HCT116 (cell line): ENCODE measurements at regions not wholly inside any gene's neighbourhood (a gene's known extent, or its start where the extent isn't known, plus 50 kb on each side); places are given as distances from the start of the nearest gene placed in this dataset.
A peak's percentile ranks its signal among the peaks of the same experiment; 100 is the strongest.

Source experiments
- ATAC-seq: fragments of 200-7000 bp; cut with Tn5 transposase; 2 replicates; pipeline ENCODE4 v1.9.1; 2020; ENCODE audit warnings: mild to moderate bottlenecking, moderate library complexity
- BruUV-seq: library from RNA; stranded (reverse); fragments of 400-500 nt; replicated peaks from 2 replicates; lab custom pipeline; 2021; lab: Mats Ljungman, UMichigan
- CTCF ChIA-PET: fragments of 300-600 bp; sonication (Branson Sonifier 250); formaldehyde crosslinking; loops from one replicate; lab custom pipeline; 2021; ENCODE audit warnings: antibody characterized with exemption; lab: Charles Lee
- POLR2A ChIA-PET: fragments of 300-600, 350-600 bp; sonication (Branson Sonifier 250); formaldehyde crosslinking; loops from one replicate; lab custom pipeline; 2021; ENCODE audit warnings: antibody characterized with exemption; lab: Charles Lee
- RAD21 ChIA-PET, 2 experiments: fragments of 300-600 bp; sonication (Branson Sonifier 250); formaldehyde crosslinking; loops; one replicate each; lab custom pipeline; 2023; ENCODE audit warnings: low total read pairs in 2 of 2; ENCODE audit not compliant: uncharacterized antibody in 2 of 2, unreplicated experiment in 2 of 2, low non-redundant PET in 1 of 2; lab: Charles Lee
- DNase-seq: peaks from one replicate; pipeline ENCODE4 v3.0.0-alpha.2; 2010; ENCODE audit warnings: low read depth, low spot score
- H2AFZ ChIP-seq: fragments of 200-600 bp; shearing (Covaris generic), sonication (generic); 2 replicates; pipeline ENCODE4 v1.6.1; 2017; ENCODE audit warnings: low read depth, mixed run types, mixed read lengths, antibody characterized with exemption, low read length; ENCODE audit not compliant: poor library complexity, severe bottlenecking
- H3K27ac ChIP-seq: 2 replicates; pipeline ENCODE4 v1.5.1; 2012; ENCODE audit warnings: low read depth, low read length
- H3K27me3 ChIP-seq: fragments of 200-600 bp; sonication (generic); 2 replicates; pipeline ENCODE4 v1.6.1; 2016; ENCODE audit warnings: mixed run types, low read length, mixed read lengths; ENCODE audit not compliant: insufficient read depth
- H3K36me3 ChIP-seq, 2 experiments: fragments of 200-500 bp in 1 of 2; fragments of 200-600 bp in 1 of 2; sonication (Bioruptor generic) in 1 of 2; sonication (generic) in 1 of 2; 2 replicates each; pipeline versions ENCODE4 v1.5.1 to v1.6.1; 2014 to 2016; ENCODE audit warnings: low read length in 2 of 2, inconsistent platforms in 1 of 2, mixed read lengths in 1 of 2, mixed run types in 1 of 2; ENCODE audit not compliant: insufficient read depth in 2 of 2, control insufficient read depth in 1 of 2
- H3K4me1 ChIP-seq, 2 experiments: fragments of 200-600 bp in 1 of 2; sonication (generic) in 1 of 2; 2 replicates each; pipeline versions ENCODE4 v1.5.1 to v1.6.1; 2012 to 2017; ENCODE audit warnings: low read length in 2 of 2, inconsistent platforms in 1 of 2, mild to moderate bottlenecking in 1 of 2, mixed read lengths in 1 of 2, mixed run types in 1 of 2, moderate library complexity in 1 of 2; ENCODE audit not compliant: insufficient read depth in 2 of 2, control insufficient read depth in 1 of 2
- H3K4me2 ChIP-seq: fragments of 200-600 bp; sonication (generic); 2 replicates; pipeline ENCODE4 v1.6.1; 2017; ENCODE audit warnings: mixed run types, low read length, mixed read lengths
- H3K4me3 ChIP-seq, 2 experiments: fragments of 200-600 bp in 1 of 2; sonication (generic) in 1 of 2; replicated peaks in 1 of 2; 2 replicates each; pipeline ENCODE4 v1.5.1; 2011 to 2016; ENCODE audit warnings: low read length in 2 of 2, control low read depth in 1 of 2, low read depth in 1 of 2, mild to moderate bottlenecking in 1 of 2, mixed read lengths in 1 of 2, mixed run types in 1 of 2
- H3K79me2 ChIP-seq: fragments of 200-600 bp; sonication (generic); 2 replicates; pipeline ENCODE4 v1.6.1; 2017; ENCODE audit warnings: mild to moderate bottlenecking, mixed run types, low read length, moderate library complexity, mixed read lengths; ENCODE audit not compliant: insufficient read depth
- H3K9ac ChIP-seq: fragments of 200-600 bp; sonication (generic); 2 replicates; pipeline ENCODE4 v1.6.1; 2016; ENCODE audit warnings: low read length, mixed read lengths
- H3K9me2 ChIP-seq: fragments of 200-600 bp; sonication (generic), shearing (Covaris generic); 2 replicates; pipeline ENCODE4 v1.6.1; 2017; ENCODE audit warnings: mixed run types, mild to moderate bottlenecking, moderate library complexity; ENCODE audit not compliant: insufficient read depth
- H3K9me3 ChIP-seq, 2 experiments: fragments of 200-500 bp in 1 of 2; fragments of 200-600 bp in 1 of 2; sonication (Bioruptor generic) in 1 of 2; sonication (generic) in 1 of 2; 2 replicates each; pipeline ENCODE4 v1.6.1; 2014 to 2017; ENCODE audit warnings: low read length in 2 of 2, mixed read lengths in 2 of 2, inconsistent platforms in 1 of 2, low read depth in 1 of 2, mild to moderate bottlenecking in 1 of 2, mixed run types in 1 of 2, moderate library complexity in 1 of 2; ENCODE audit not compliant: control insufficient read depth in 1 of 2, insufficient read depth in 1 of 2
- H4K20me1 ChIP-seq: fragments of 200-600 bp; sonication (generic), shearing (Covaris generic); 2 replicates; pipeline ENCODE4 v1.6.1; 2017; ENCODE audit warnings: mixed run types, mild to moderate bottlenecking, moderate library complexity; ENCODE audit not compliant: insufficient read depth
- CTCF ChIP-seq, 3 experiments: fragments of 200-600 bp in 1 of 3; sonication (generic) in 1 of 3; IDR thresholded peaks in 2 of 3; conservative IDR thresholded peaks in 1 of 3; 2 replicates each; pipeline ENCODE4 v1.5.1; 2012 to 2017; ENCODE audit warnings: low read depth in 2 of 3, low read length in 2 of 3, antibody characterized with exemption in 1 of 3, borderline replicate concordance in 1 of 3, control low read depth in 1 of 3, mild to moderate bottlenecking in 1 of 3, mixed read lengths in 1 of 3, mixed run types in 1 of 3, moderate library complexity in 1 of 3; ENCODE audit not compliant: insufficient read depth in 1 of 3
- EGR1 ChIP-seq: IDR thresholded peaks from 2 replicates; pipeline ENCODE4 v1.6.1; 2012; ENCODE audit warnings: low read depth
- EZH2 ChIP-seq: fragments of 200-600 bp; sonication (generic); IDR thresholded peaks from 2 replicates; pipeline ENCODE4 v1.6.1; 2017; ENCODE audit warnings: antibody characterized with exemption, mixed run types
- FOSL1 ChIP-seq: IDR thresholded peaks from 2 replicates; pipeline ENCODE4 v1.6.1; 2012; ENCODE audit warnings: low read depth
- MAX ChIP-seq: IDR thresholded peaks from 2 replicates; pipeline ENCODE4 v1.6.1; 2012
- POLR2AphosphoS5 ChIP-seq: IDR thresholded peaks from 2 replicates; pipeline ENCODE4 v1.6.1; 2011; ENCODE audit warnings: mild to moderate bottlenecking, low read depth, low read length, moderate library complexity
- RAD21 ChIP-seq: IDR thresholded peaks from 2 replicates; pipeline ENCODE4 v1.6.1; 2012; ENCODE audit warnings: low read depth, mild to moderate bottlenecking
- SP1 ChIP-seq: IDR thresholded peaks from 2 replicates; pipeline ENCODE4 v1.6.1; 2012; ENCODE audit warnings: low read depth
- TCF7L2 ChIP-seq: IDR thresholded peaks from 2 replicates; pipeline ENCODE4 v1.7.0; 2011; ENCODE audit warnings: borderline replicate concordance, inconsistent platforms; ENCODE audit not compliant: insufficient read depth, insufficient read length; ENCODE audit errors: extremely low read depth
- ZBTB33 ChIP-seq: IDR thresholded peaks from 2 replicates; pipeline ENCODE4 v1.6.1; 2011; ENCODE audit warnings: mild to moderate bottlenecking, low read length, moderate library complexity; ENCODE audit not compliant: insufficient replicate concordance; ENCODE audit errors: extremely low read depth
- ZFX ChIP-seq: fragments of 450-650 bp; IDR thresholded peaks from 2 replicates; pipeline ENCODE4 v1.6.1; 2017
- intact Hi-C: fragments of 100-400 bp; cut with micrococcal nuclease; formaldehyde crosslinking; loops from 2 replicates; pipeline ENCODE4 v1.10.0; 2022

- no peak overlapping the region for H3K27ac ChIP-seq
- H3K4me2 ChIP-seq = no peak overlapping the region
- H3K9me3 ChIP-seq = no peaks in the 10 kb centered on the region
- DNase-seq = no peak
- peaks cover 0 to under 1% of the 10 kb centered on the region in 2 experiments; a peak in 1 of 4 replicates for H3K4me1 ChIP-seq
- H3K9me2 ChIP-seq = no peaks in the 10 kb centered on the region
- H3K4me3 ChIP-seq = no peak overlapping the region
- H3K36me3 ChIP-seq = no peaks in the 10 kb centered on the region
- H3K27me3 ChIP-seq = no peaks in the 10 kb centered on the region
- intact Hi-C loops = loop anchor here (1.0 to 10.0 kb wide), 3 partner anchors 88 to 689 kb away; no protein-coding TSS in a partner anchor
- peak; percentile 92 for ATAC-seq
- BruUV-seq = no TSS peak
- CTCF ChIA-PET = no interaction called here
- H2AFZ ChIP-seq = no peak overlapping the region
- no peak overlapping the region for H3K9ac ChIP-seq
- TF ChIP-seq MAX (0 out of 2 replicates have a peak, but pooled peaks have one; percentile 41), RAD21 (peak; percentile 57), EZH2 (no peak), CTCF (IDR thresholded peaks at IDR 0.05 in 2 of 3, conservative IDR thresholded peaks at IDR 0.05 in 1 of 3; ENCODE audit: borderline replicate concordance in 1 of 3, insufficient read depth in 1 of 3, low read depth in 2 of 3, low read length in 2 of 3) (peak; percentile 35 to 44 (median 40); a peak in 4 of 6 replicates)
- RAD21 ChIA-PET = no interaction called here
- no peaks in the 10 kb centered on the region for H4K20me1 ChIP-seq
- no peaks in the 10 kb centered on the region for H3K79me2 ChIP-seq
- POLR2A ChIA-PET = no interaction called here
Observed at GRCh38 chr14:97273540-97273939, 476.4 kb downstream of the VRK1 start.

GRCh38 chr14:97274626-97275025 is 477.4 kb downstream of the VRK1 start:
- CTCF ChIA-PET = no interaction called here
- no TSS peak for BruUV-seq
- no peak for TF ChIP-seq FOSL1
- TF ChIP-seq MAX = no peak
- TF ChIP-seq ZBTB33 = no peak
- TF ChIP-seq SP1 = no peak
- TF ChIP-seq TCF7L2 = no peak
- no peak for TF ChIP-seq ZFX
- no peak for TF ChIP-seq EGR1
- TF ChIP-seq POLR2AphosphoS5 = no peak

More at GRCh38 chr14:97274626-97275025, 477.4 kb downstream of the VRK1 start:
- DNase-seq (no peak), ATAC-seq (no peak)
- ChIA-PET RAD21 (no interaction called here), POLR2A (no interaction called here)
- intact Hi-C loops = loop anchor here (10.0 kb wide), 1 partner anchor 690 kb away; no protein-coding TSS in a partner anchor
- Histone ChIP-seq H3K79me2 (no peaks in the 10 kb centered on the region), H3K9me2 (no peaks in the 10 kb centered on the region), H3K36me3 (no peaks in the 10 kb centered on the region), H3K4me1 (no peaks in the 10 kb centered on the region; a peak in 1 of 4 replicates), H3K9me3 (no peaks in the 10 kb centered on the region), H3K27ac (no peak overlapping the region), H3K9ac (no peak overlapping the region), H3K4me3 (no peak overlapping the region), H3K4me2 (no peak overlapping the region), H3K27me3 (no peaks in the 10 kb centered on the region), H2AFZ (no peak overlapping the region), H4K20me1 (no peaks in the 10 kb centered on the region)
